CD4-positive, alpha-beta T cell (primary cell): ENCODE measurements at regions not wholly inside any gene's neighbourhood (a gene's known extent, or its start where the extent isn't known, plus 50 kb on each side); places are given as distances from the start of the nearest gene placed in this dataset.

Source experiments
- ATAC-seq: fragments of 200-7000 bp; cut with Tn5 transposase; one replicate; pipeline ENCODE4 v1.10.0; 2022; ENCODE audit warnings: mild to moderate bottlenecking; ENCODE audit not compliant: poor library complexity
- CTCF ChIA-PET: fragments of 350-600 bp; sonication (Branson Sonifier 250); formaldehyde crosslinking; loops from one replicate; lab custom pipeline; 2021; ENCODE audit warnings: antibody characterized with exemption, inconsistent platforms; lab: Charles Lee
- POLR2A ChIA-PET: fragments of 350-600 bp; sonication (Branson Sonifier 250); formaldehyde crosslinking; loops from one replicate; lab custom pipeline; 2021; ENCODE audit warnings: antibody characterized with exemption, inconsistent platforms; lab: Charles Lee
- DNase-seq, 14 experiments: peaks; one replicate each; pipeline ENCODE4 v3.0.0-alpha.2; 2013 to 2020; ENCODE audit warnings: mixed read lengths in 2 of 14
- H3K27ac ChIP-seq, 2 donors: one replicate each; pipeline versions ENCODE4 v1.5.1 to v1.7.0; 2013; ENCODE audit warnings: low read length in 2 of 2, low read depth in 1 of 2, mild to moderate bottlenecking in 1 of 2
- H3K27me3 ChIP-seq, 2 experiments: 1 replicate in 1 of 2; 2 replicates in 1 of 2; pipeline versions ENCODE4 v1.6.1 to v1.7.0; 2013; ENCODE audit warnings: low read length in 2 of 2, control low read depth in 1 of 2, mild to moderate bottlenecking in 1 of 2, moderate library complexity in 1 of 2; ENCODE audit not compliant: insufficient read depth in 2 of 2, control insufficient read depth in 1 of 2
- H3K36me3 ChIP-seq: one replicate; pipeline ENCODE4 v1.6.1; 2013; ENCODE audit warnings: low read length, control low read depth; ENCODE audit not compliant: insufficient read depth
- H3K4me1 ChIP-seq: one replicate; pipeline ENCODE4 v1.6.1; 2013; ENCODE audit warnings: low read length, control low read depth; ENCODE audit not compliant: insufficient read depth
- H3K4me3 ChIP-seq: one replicate; pipeline ENCODE4 v1.5.1; 2013; ENCODE audit warnings: mild to moderate bottlenecking, low read length, moderate library complexity
- H3K9me3 ChIP-seq, 2 experiments: 1 replicate in 1 of 2; 2 replicates in 1 of 2; pipeline versions ENCODE4 v1.6.1 to v1.7.0; 2013; ENCODE audit warnings: low read length in 2 of 2, mild to moderate bottlenecking in 2 of 2, control low read depth in 1 of 2, moderate library complexity in 1 of 2; ENCODE audit not compliant: control insufficient read depth in 1 of 2, insufficient read depth in 1 of 2
- H3K27ac Mint-ChIP-seq: one replicate; pipeline ENCODE4 v1.8.0; 2020; ENCODE audit warnings: mixed read lengths
- H3K27me3 Mint-ChIP-seq: one replicate; pipeline ENCODE4 v1.8.0; 2021; ENCODE audit warnings: mixed read lengths
- H3K36me3 Mint-ChIP-seq: one replicate; pipeline ENCODE4 v1.8.0; 2021; ENCODE audit warnings: low read depth, mixed read lengths
- H3K4me1 Mint-ChIP-seq: one replicate; pipeline ENCODE4 v1.8.0; 2021; ENCODE audit warnings: low read depth, mixed read lengths
- H3K4me3 Mint-ChIP-seq: one replicate; pipeline ENCODE4 v1.8.0; 2020; ENCODE audit warnings: mild to moderate bottlenecking, mixed read lengths
- H3K9me3 Mint-ChIP-seq: one replicate; pipeline ENCODE4 v1.8.0; 2020; ENCODE audit warnings: mixed read lengths
- intact Hi-C, 2 experiments: fragments of 100-400 bp; cut with DNase I in 1 of 2; cut with micrococcal nuclease in 1 of 2; formaldehyde crosslinking; loops; one replicate each; pipeline versions ENCODE4 v1.15.1 to v1.9.0; 2023 to 2025; cut with DNase I, micrococcal nuclease
- TF ChIP-seq, protein P1 (sequence below): fragments of 200-600 bp; IDR thresholded peaks from one replicate; pipeline ENCODE4 v1.8.0; 2022; ENCODE audit warnings: antibody characterized with exemption, mild to moderate bottlenecking

DNA sequence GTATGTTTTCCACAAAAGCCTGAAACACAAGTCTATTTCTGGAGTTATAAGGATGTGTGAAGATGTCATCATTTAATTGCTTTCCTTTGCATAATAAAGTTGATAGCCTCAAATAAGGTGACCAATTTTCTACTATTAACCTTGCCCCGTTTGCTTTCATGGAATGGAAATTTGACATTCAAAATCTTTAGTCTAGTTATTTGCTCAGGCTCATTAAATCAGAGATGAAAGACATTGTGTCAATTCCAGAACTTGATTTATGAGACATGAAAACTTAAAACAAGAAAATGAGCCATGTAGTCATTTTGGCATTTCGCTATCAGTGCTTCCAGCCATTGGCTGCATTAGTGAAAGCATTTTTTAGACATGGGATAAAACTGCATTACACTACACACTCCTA lies 91.5 kb upstream of the ZSWIM2 start:
- ChIA-PET POLR2A (no interaction called here), CTCF (no interaction called here)
- DNase-seq (no peak), ATAC-seq (no peak)
- Mint-ChIP-seq H3K4me3 (no peak overlapping the region), H3K27me3 (no peaks in the 10 kb centered on the region), H3K4me1 (no peaks in the 10 kb centered on the region), H3K36me3 (no peaks in the 10 kb centered on the region), H3K27ac (no peak overlapping the region), H3K9me3 (no peaks in the 10 kb centered on the region)
- Histone ChIP-seq H3K4me1 (no peaks in the 10 kb centered on the region), H3K27ac (no peak overlapping the region), H3K36me3 (no peaks in the 10 kb centered on the region), H3K4me3 (no peak overlapping the region), H3K9me3 (no peaks in the 10 kb centered on the region), H3K27me3 (no peaks in the 10 kb centered on the region)
- TF ChIP-seq, protein P1, sequence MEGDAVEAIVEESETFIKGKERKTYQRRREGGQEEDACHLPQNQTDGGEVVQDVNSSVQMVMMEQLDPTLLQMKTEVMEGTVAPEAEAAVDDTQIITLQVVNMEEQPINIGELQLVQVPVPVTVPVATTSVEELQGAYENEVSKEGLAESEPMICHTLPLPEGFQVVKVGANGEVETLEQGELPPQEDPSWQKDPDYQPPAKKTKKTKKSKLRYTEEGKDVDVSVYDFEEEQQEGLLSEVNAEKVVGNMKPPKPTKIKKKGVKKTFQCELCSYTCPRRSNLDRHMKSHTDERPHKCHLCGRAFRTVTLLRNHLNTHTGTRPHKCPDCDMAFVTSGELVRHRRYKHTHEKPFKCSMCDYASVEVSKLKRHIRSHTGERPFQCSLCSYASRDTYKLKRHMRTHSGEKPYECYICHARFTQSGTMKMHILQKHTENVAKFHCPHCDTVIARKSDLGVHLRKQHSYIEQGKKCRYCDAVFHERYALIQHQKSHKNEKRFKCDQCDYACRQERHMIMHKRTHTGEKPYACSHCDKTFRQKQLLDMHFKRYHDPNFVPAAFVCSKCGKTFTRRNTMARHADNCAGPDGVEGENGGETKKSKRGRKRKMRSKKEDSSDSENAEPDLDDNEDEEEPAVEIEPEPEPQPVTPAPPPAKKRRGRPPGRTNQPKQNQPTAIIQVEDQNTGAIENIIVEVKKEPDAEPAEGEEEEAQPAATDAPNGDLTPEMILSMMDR: no peak
- intact Hi-C loops: no loop called here

DNA sequence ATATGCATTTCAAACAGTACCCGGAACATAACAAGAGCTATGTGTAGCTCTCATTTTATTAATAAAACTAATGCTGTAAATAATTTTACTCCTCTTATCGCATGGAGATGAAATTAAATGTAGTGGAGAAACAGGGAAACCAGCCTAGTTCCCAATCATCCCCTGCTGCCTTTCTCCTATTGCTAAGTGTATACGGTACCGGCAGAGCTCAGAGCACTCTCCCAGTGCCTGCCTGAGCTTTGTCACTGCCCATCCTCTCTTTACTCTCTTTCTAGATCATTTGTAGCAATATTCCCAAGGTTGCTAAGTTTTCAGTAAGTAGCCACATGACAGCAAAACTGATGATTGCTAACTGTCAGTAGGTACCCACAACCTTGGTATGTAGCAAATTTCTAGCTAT lies 85.5 kb upstream of the ZSWIM2 start:
- no peaks in the 10 kb centered on the region for H3K36me3 Mint-ChIP-seq
- ATAC-seq (no peak), DNase-seq (no peak)
- Histone ChIP-seq H3K4me3 (no peak overlapping the region), H3K27me3 (no peaks in the 10 kb centered on the region), H3K27ac (no peak overlapping the region), H3K4me1 (no peaks in the 10 kb centered on the region), H3K9me3 (no peaks in the 10 kb centered on the region), H3K36me3 (no peaks in the 10 kb centered on the region)
- TF ChIP-seq, protein P1: no peak
- intact Hi-C loops: no loop called here
- H3K27ac Mint-ChIP-seq: no peak overlapping the region
- POLR2A ChIA-PET: no interaction called here
- H3K27me3 Mint-ChIP-seq: no peaks in the 10 kb centered on the region
- CTCF ChIA-PET: no interaction called here
- H3K4me3 Mint-ChIP-seq: no peak overlapping the region
- H3K4me1 Mint-ChIP-seq: no peaks in the 10 kb centered on the region
- no peaks in the 10 kb centered on the region for H3K9me3 Mint-ChIP-seq

DNA sequence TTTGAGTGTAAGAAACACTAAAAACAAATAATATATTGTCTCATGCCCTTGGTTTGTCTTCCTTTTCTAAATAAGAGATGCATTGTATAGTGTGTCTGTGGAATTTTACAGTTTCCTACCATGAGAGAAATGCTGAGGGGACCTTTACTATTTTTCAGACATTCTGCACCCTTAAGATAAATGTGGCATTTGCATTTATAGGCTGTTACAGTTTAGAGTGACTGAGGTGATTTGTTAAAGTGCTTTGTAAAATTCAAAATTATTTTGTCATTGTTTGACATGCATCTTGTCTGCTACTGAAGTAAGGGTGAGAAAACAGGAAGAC lies 78.9 kb upstream of the ZSWIM2 start:
- POLR2A ChIA-PET: no interaction called here
- Mint-ChIP-seq H3K27ac (no peak overlapping the region), H3K36me3 (no peaks in the 10 kb centered on the region), H3K27me3 (no peaks in the 10 kb centered on the region), H3K4me3 (no peak overlapping the region), H3K4me1 (no peaks in the 10 kb centered on the region), H3K9me3 (no peaks in the 10 kb centered on the region)
- CTCF ChIA-PET: no interaction called here
- no peaks in the 10 kb centered on the region for H3K27me3 ChIP-seq
- H3K36me3 ChIP-seq: no peaks in the 10 kb centered on the region
- ATAC-seq (no peak), DNase-seq (no peak)
- no peaks in the 10 kb centered on the region for H3K9me3 ChIP-seq
- no peak overlapping the region for H3K27ac ChIP-seq
- TF ChIP-seq, protein P1: no peak
- H3K4me1 ChIP-seq: no peaks in the 10 kb centered on the region
- intact Hi-C loops: no loop called here
- no peak overlapping the region for H3K4me3 ChIP-seq
